ENCODE measurements at regions not wholly inside any gene's neighbourhood (a gene's known extent, or its start where the extent isn't known, plus 50 kb on each side); places are given as distances from the start of the nearest gene placed in this dataset.

DNA sequence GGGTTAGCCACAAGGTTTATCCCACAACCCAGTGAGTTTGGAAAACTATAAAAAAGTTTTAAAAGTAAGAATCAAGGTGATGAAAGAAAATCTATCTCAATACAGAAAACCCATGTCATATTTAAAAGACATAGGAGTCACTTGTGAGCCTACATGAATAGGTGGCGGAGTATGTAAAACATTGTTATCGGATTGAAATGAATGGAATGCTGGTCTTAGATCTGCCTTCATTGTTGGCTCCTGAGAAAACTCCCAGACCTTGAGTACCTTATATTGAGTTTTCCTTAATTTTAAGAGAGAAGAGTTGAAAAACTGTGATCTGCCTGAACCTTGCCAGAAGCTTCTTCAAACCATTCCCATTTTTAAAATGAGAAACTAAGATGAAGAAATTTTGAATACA, 551.1 kb downstream of the EFNA5 start:
- TF ChIP-seq, protein P1, sequence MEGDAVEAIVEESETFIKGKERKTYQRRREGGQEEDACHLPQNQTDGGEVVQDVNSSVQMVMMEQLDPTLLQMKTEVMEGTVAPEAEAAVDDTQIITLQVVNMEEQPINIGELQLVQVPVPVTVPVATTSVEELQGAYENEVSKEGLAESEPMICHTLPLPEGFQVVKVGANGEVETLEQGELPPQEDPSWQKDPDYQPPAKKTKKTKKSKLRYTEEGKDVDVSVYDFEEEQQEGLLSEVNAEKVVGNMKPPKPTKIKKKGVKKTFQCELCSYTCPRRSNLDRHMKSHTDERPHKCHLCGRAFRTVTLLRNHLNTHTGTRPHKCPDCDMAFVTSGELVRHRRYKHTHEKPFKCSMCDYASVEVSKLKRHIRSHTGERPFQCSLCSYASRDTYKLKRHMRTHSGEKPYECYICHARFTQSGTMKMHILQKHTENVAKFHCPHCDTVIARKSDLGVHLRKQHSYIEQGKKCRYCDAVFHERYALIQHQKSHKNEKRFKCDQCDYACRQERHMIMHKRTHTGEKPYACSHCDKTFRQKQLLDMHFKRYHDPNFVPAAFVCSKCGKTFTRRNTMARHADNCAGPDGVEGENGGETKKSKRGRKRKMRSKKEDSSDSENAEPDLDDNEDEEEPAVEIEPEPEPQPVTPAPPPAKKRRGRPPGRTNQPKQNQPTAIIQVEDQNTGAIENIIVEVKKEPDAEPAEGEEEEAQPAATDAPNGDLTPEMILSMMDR (conservative IDR thresholded peaks at IDR 0.05; ENCODE audit: low read depth, low read length): no peak
- TF ChIP-seq RAD21 (IDR thresholded peaks at IDR 0.05; ENCODE audit: low read length) (no peak), RCOR1 (IDR thresholded peaks at IDR 0.05; ENCODE audit: insufficient replicate concordance, low read length) (no peak), POLR2A (IDR thresholded peaks at IDR 0.05; ENCODE audit: low read depth, low read length) (no peak), CEBPB (IDR thresholded peaks at IDR 0.05; ENCODE audit: low read depth, low read length) (no peak)
- TF ChIP-seq, protein P2, sequence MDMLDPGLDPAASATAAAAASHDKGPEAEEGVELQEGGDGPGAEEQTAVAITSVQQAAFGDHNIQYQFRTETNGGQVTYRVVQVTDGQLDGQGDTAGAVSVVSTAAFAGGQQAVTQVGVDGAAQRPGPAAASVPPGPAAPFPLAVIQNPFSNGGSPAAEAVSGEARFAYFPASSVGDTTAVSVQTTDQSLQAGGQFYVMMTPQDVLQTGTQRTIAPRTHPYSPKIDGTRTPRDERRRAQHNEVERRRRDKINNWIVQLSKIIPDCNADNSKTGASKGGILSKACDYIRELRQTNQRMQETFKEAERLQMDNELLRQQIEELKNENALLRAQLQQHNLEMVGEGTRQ (IDR thresholded peaks at IDR 0.05; ENCODE audit: low read depth, low read length): no peak

Data from IMR-90 (cell line).